NB4 (cell line): ENCODE measurements at regions not wholly inside any gene's neighbourhood (a gene's known extent, or its start where the extent isn't known, plus 50 kb on each side); places are given as distances from the start of the nearest gene placed in this dataset.

Experiments
- MYC ChIP-seq: IDR thresholded peaks from 2 replicates; pipeline ENCODE4 v1.6.1; 2011; ENCODE audit warnings: low read depth, low read length
- POLR2A ChIP-seq: IDR thresholded peaks from 2 replicates; pipeline ENCODE4 v1.6.1; 2011; ENCODE audit warnings: mild to moderate bottlenecking; ENCODE audit not compliant: insufficient read length; ENCODE audit errors: extremely low read depth
- TF ChIP-seq, protein P1 (sequence below): IDR thresholded peaks from one replicate; pipeline ENCODE4 v1.5.1; 2012; ENCODE audit warnings: low read depth, low read length
- TF ChIP-seq, protein P2 (sequence below): IDR thresholded peaks from 2 replicates; pipeline ENCODE4 v1.6.1; 2011; ENCODE audit warnings: low read depth, low read length

DNA sequence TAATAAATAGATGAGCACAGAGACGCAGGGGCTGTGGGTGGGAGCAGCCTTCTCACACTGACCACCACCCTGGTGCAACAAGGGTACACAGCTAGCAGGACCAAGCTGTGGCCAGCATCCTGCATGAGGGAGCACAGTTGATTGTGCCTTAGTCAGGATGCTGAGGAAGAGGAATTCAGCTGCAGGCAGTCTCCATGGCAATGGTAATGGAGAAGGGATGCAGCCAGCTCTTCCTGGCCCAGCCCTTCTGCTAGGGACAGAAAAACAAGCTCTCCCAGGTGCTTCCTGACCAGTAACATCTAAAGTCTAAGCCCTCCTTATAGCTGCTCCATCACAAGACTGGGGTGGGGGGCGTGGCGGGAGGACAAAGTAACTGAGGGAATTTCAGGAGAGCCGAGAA, 363.5 kb downstream of the BUD13 start:
- TF ChIP-seq, protein P1, sequence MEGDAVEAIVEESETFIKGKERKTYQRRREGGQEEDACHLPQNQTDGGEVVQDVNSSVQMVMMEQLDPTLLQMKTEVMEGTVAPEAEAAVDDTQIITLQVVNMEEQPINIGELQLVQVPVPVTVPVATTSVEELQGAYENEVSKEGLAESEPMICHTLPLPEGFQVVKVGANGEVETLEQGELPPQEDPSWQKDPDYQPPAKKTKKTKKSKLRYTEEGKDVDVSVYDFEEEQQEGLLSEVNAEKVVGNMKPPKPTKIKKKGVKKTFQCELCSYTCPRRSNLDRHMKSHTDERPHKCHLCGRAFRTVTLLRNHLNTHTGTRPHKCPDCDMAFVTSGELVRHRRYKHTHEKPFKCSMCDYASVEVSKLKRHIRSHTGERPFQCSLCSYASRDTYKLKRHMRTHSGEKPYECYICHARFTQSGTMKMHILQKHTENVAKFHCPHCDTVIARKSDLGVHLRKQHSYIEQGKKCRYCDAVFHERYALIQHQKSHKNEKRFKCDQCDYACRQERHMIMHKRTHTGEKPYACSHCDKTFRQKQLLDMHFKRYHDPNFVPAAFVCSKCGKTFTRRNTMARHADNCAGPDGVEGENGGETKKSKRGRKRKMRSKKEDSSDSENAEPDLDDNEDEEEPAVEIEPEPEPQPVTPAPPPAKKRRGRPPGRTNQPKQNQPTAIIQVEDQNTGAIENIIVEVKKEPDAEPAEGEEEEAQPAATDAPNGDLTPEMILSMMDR = no peak
- no peak for TF ChIP-seq POLR2A
- TF ChIP-seq, protein P2, sequence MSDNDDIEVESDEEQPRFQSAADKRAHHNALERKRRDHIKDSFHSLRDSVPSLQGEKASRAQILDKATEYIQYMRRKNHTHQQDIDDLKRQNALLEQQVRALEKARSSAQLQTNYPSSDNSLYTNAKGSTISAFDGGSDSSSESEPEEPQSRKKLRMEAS = no peak
- no peak for TF ChIP-seq MYC
